ENCODE measurements at regions not wholly inside any gene's neighbourhood (a gene's known extent, or its start where the extent isn't known, plus 50 kb on each side); places are given as distances from the start of the nearest gene placed in this dataset.

DNA sequence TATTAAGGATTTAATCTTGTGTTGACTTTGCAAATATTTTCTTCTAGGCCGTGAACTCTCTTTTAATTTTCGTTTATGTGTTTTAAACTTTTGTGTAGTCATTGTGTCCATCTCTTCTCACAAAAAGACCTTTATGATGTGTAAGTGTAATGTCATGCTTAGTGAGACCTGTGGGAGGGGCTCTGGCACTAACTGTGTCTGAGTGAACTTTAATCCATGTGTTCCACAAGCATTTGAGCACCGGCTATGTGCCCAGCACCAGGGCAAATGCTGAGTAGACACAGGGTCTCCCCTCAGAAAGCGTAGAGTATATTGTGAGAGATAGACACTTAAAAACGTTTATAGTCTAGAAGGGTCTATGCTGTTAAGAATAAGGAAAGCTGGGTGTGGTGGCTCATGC is 272.6 kb upstream of the TUT7 start:
- no peaks in the 10 kb centered on the region for H3K4me1 ChIP-seq (ENCODE audit: control insufficient read depth in 2 of 2, insufficient read depth in 2 of 2, low read length in 2 of 2)
- H3K27me3 Mint-ChIP-seq = no peaks in the 10 kb centered on the region
- H3K9me3 ChIP-seq (ENCODE audit: control extremely low read depth in 1 of 3, control insufficient read depth in 2 of 3, insufficient read depth in 1 of 3, low read length in 2 of 3) = no peaks in the 10 kb centered on the region
- H3K79me2 ChIP-seq (ENCODE audit: control insufficient read depth, insufficient read depth, low read length) = no peaks in the 10 kb centered on the region
- no peak overlapping the region for H2AFZ ChIP-seq (ENCODE audit: insufficient read depth, low read depth, low read length, poor library complexity, severe bottlenecking)
- H3K27me3 ChIP-seq (replicated peaks in 1 of 4; ENCODE audit: control extremely low read depth in 1 of 4, control insufficient read depth in 3 of 4, insufficient read depth in 4 of 4, low read length in 3 of 4) = no peaks in the 10 kb centered on the region
- WGBS (ENCODE audit: insufficient coverage) = 96% methylated on average over 3 of the region's 5 CpGs
- no peak for DNase-seq
- no peak overlapping the region for H3K27ac Mint-ChIP-seq
- POLR2A ChIA-PET = no interaction called here
- no peak overlapping the region for H3K27ac ChIP-seq (ENCODE audit: low read length in 2 of 2)
- TF ChIP-seq EZH2 (IDR thresholded peaks at IDR 0.05; ENCODE audit: borderline replicate concordance, insufficient read depth, low read depth, low read length, poor library complexity, severe bottlenecking) = no peak
- TF ChIP-seq, protein P1, sequence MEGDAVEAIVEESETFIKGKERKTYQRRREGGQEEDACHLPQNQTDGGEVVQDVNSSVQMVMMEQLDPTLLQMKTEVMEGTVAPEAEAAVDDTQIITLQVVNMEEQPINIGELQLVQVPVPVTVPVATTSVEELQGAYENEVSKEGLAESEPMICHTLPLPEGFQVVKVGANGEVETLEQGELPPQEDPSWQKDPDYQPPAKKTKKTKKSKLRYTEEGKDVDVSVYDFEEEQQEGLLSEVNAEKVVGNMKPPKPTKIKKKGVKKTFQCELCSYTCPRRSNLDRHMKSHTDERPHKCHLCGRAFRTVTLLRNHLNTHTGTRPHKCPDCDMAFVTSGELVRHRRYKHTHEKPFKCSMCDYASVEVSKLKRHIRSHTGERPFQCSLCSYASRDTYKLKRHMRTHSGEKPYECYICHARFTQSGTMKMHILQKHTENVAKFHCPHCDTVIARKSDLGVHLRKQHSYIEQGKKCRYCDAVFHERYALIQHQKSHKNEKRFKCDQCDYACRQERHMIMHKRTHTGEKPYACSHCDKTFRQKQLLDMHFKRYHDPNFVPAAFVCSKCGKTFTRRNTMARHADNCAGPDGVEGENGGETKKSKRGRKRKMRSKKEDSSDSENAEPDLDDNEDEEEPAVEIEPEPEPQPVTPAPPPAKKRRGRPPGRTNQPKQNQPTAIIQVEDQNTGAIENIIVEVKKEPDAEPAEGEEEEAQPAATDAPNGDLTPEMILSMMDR (IDR thresholded peaks at IDR 0.05) = no peak
- no peaks in the 10 kb centered on the region for H3K4me1 Mint-ChIP-seq
- no peak overlapping the region for H3K4me2 ChIP-seq (replicated peaks; ENCODE audit: low read depth, low read length, poor library complexity, severe bottlenecking)
- CTCF ChIA-PET = no interaction called here
- H3K4me3 ChIP-seq (ENCODE audit: control extremely low read depth in 1 of 5, extremely low read depth in 1 of 5, insufficient read depth in 1 of 5, low read depth in 2 of 5, low read length in 4 of 5) = no peak overlapping the region
- no peaks in the 10 kb centered on the region for H3K36me3 ChIP-seq (replicated peaks in 1 of 2; ENCODE audit: control extremely low read depth in 1 of 2, control insufficient read depth in 1 of 2, extremely low read depth in 1 of 2, insufficient read depth in 2 of 2, low read length in 1 of 2)
- H3K9ac ChIP-seq (ENCODE audit: low read length) = no peak overlapping the region
- no peaks in the 10 kb centered on the region for H3K9me3 Mint-ChIP-seq (ENCODE audit: insufficient read depth)
- ATAC-seq (ENCODE audit: low read depth) = no peak
- no peak overlapping the region for H3K4me3 Mint-ChIP-seq
- intact Hi-C loops (cut with micrococcal nuclease) = no loop called here
- no peaks in the 10 kb centered on the region for H4K20me1 ChIP-seq (ENCODE audit: control insufficient read depth, insufficient read depth, low read length, poor library complexity, severe bottlenecking)

DNA sequence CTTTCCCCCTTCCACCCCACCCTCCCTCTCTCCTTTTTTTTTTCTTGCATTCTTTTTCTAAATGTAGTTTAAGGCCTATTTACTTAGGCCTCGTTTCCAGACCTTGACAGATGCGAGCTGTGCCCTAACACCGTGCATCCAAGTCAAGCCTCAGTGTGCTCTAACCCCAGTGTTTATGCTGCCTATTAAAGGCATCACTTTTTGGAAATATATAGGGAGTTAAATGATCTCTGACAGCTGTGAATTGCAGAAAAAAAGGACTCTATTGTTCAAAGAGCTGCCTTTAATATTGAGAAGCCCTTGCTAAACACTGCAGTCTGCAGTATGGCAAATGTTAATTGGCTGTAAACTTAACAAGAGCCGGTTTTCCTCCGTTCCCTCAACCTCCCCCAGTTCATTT is 270.4 kb upstream of the TUT7 start:
- Mint-ChIP-seq H3K27ac (no peak overlapping the region), H3K4me3 (no peak overlapping the region), H3K4me1 (no peaks in the 10 kb centered on the region), H3K27me3 (no peaks in the 10 kb centered on the region), H3K9me3 (ENCODE audit: insufficient read depth) (peaks cover 3% of the 10 kb centered on the region)
- intact Hi-C loops (cut with micrococcal nuclease) = no loop called here
- no peak for ATAC-seq (ENCODE audit: low read depth)
- no peaks in the 10 kb centered on the region for H3K79me2 ChIP-seq (ENCODE audit: control insufficient read depth, insufficient read depth, low read length)
- no peaks in the 10 kb centered on the region for H3K9me3 ChIP-seq (ENCODE audit: control extremely low read depth in 1 of 3, control insufficient read depth in 2 of 3, insufficient read depth in 1 of 3, low read length in 2 of 3)
- H3K27ac ChIP-seq (ENCODE audit: low read length in 2 of 2) = no peak overlapping the region
- DNase-seq = no peak
- H3K9ac ChIP-seq (ENCODE audit: low read length) = no peak overlapping the region
- H3K4me2 ChIP-seq (replicated peaks; ENCODE audit: low read depth, low read length, poor library complexity, severe bottlenecking) = no peak overlapping the region
- no CpG with 5 or more reads among the region's 5 CpGs for WGBS (ENCODE audit: insufficient coverage)
- no peaks in the 10 kb centered on the region for H3K27me3 ChIP-seq (replicated peaks in 1 of 4; ENCODE audit: control extremely low read depth in 1 of 4, control insufficient read depth in 3 of 4, insufficient read depth in 4 of 4, low read length in 3 of 4)
- H2AFZ ChIP-seq (ENCODE audit: insufficient read depth, low read depth, low read length, poor library complexity, severe bottlenecking) = no peak overlapping the region
- no peaks in the 10 kb centered on the region for H3K36me3 ChIP-seq (replicated peaks in 1 of 2; ENCODE audit: control extremely low read depth in 1 of 2, control insufficient read depth in 1 of 2, extremely low read depth in 1 of 2, insufficient read depth in 2 of 2, low read length in 1 of 2)
- no peak overlapping the region for H3K4me3 ChIP-seq (ENCODE audit: control extremely low read depth in 1 of 5, extremely low read depth in 1 of 5, insufficient read depth in 1 of 5, low read depth in 2 of 5, low read length in 4 of 5)
- POLR2A ChIA-PET = no interaction called here
- CTCF ChIA-PET = no interaction called here
- no peaks in the 10 kb centered on the region for H4K20me1 ChIP-seq (ENCODE audit: control insufficient read depth, insufficient read depth, low read length, poor library complexity, severe bottlenecking)
- no peaks in the 10 kb centered on the region for H3K4me1 ChIP-seq (ENCODE audit: control insufficient read depth in 2 of 2, insufficient read depth in 2 of 2, low read length in 2 of 2)
- TF ChIP-seq, protein P1 (IDR thresholded peaks at IDR 0.05) = no peak
- no peak for TF ChIP-seq EZH2 (IDR thresholded peaks at IDR 0.05; ENCODE audit: borderline replicate concordance, insufficient read depth, low read depth, low read length, poor library complexity, severe bottlenecking)
